ENCODE measurements at regions not wholly inside any gene's neighbourhood (a gene's known extent, or its start where the extent isn't known, plus 50 kb on each side); places are given as distances from the start of the nearest gene placed in this dataset.

GRCh38 chr5:18244309-18244708 is 610.0 kb downstream of the TAF11L14 start:
- H3K9me2 ChIP-seq (replicated peaks; ENCODE audit: control insufficient read depth, low read length), result no peaks in the 10 kb centered on the region
- no peaks in the 10 kb centered on the region for H3K79me2 ChIP-seq (ENCODE audit: control insufficient read depth, low read length)
- no peak overlapping the region for H3K27ac ChIP-seq (ENCODE audit: low read depth, low read length)
- no peaks in the 10 kb centered on the region for H3K27me3 ChIP-seq (ENCODE audit: control insufficient read depth, low read length)
- H3K9me3 ChIP-seq (ENCODE audit: control insufficient read depth, insufficient read depth, low read length), result no peaks in the 10 kb centered on the region
- no peaks in the 10 kb centered on the region for H3F3A ChIP-seq (ENCODE audit: control insufficient read depth, insufficient read depth)
- H3K4me2 ChIP-seq (ENCODE audit: low read length), result no peak overlapping the region
- no peaks in the 10 kb centered on the region for H3K36me3 ChIP-seq (ENCODE audit: control insufficient read depth, low read length)
- TF ChIP-seq CTCF (IDR thresholded peaks at IDR 0.05; ENCODE audit: low read depth, low read length, poor library complexity, severe bottlenecking), result no peak
- TF ChIP-seq EZH2phosphoT487 (IDR thresholded peaks at IDR 0.05; ENCODE audit: borderline replicate concordance, low read length), result no peak
- no peak overlapping the region for H3K4me3 ChIP-seq (ENCODE audit: low read length)
- no peaks in the 10 kb centered on the region for H4K20me1 ChIP-seq (ENCODE audit: control insufficient read depth, insufficient read depth, low read depth, low read length)
- H3K4me1 ChIP-seq (ENCODE audit: control insufficient read depth, low read length), result no peaks in the 10 kb centered on the region

GRCh38 chr5:18252559-18252958 is 618.3 kb downstream of the TAF11L14 start:
- no peak overlapping the region for H3K4me2 ChIP-seq (ENCODE audit: low read length)
- H3K4me3 ChIP-seq (ENCODE audit: low read length), result no peak overlapping the region
- H3K9me2 ChIP-seq (replicated peaks; ENCODE audit: control insufficient read depth, low read length), result no peaks in the 10 kb centered on the region
- no peaks in the 10 kb centered on the region for H3K79me2 ChIP-seq (ENCODE audit: control insufficient read depth, low read length)
- peaks cover 7% of the 10 kb centered on the region; the same call in 1 of the 2 replicates for H3K9me3 ChIP-seq (ENCODE audit: control insufficient read depth, insufficient read depth, low read length)
- no peak for TF ChIP-seq CTCF (IDR thresholded peaks at IDR 0.05; ENCODE audit: low read depth, low read length, poor library complexity, severe bottlenecking)
- TF ChIP-seq EZH2phosphoT487 (IDR thresholded peaks at IDR 0.05; ENCODE audit: borderline replicate concordance, low read length), result no peak
- H4K20me1 ChIP-seq (ENCODE audit: control insufficient read depth, insufficient read depth, low read depth, low read length), result no peaks in the 10 kb centered on the region
- H3K4me1 ChIP-seq (ENCODE audit: control insufficient read depth, low read length), result no peaks in the 10 kb centered on the region
- no peaks in the 10 kb centered on the region for H3F3A ChIP-seq (ENCODE audit: control insufficient read depth, insufficient read depth)
- H3K36me3 ChIP-seq (ENCODE audit: control insufficient read depth, low read length), result no peaks in the 10 kb centered on the region
- no peaks in the 10 kb centered on the region for H3K27me3 ChIP-seq (ENCODE audit: control insufficient read depth, low read length)
- H3K27ac ChIP-seq (ENCODE audit: low read depth, low read length), result no peak overlapping the region

- Histone ChIP-seq H3K4me2 (ENCODE audit: low read length) (no peak overlapping the region), H3K9me3 (ENCODE audit: control insufficient read depth, insufficient read depth, low read length) (no peaks in the 10 kb centered on the region)
These were observed 630.0 kb downstream of the TAF11L14 start for GRCh38 chr5:18264126-18264882.

More at GRCh38 chr5:18264126-18264882, 630.0 kb downstream of the TAF11L14 start:
- Histone ChIP-seq H3F3A (ENCODE audit: control insufficient read depth, insufficient read depth) (no peaks in the 10 kb centered on the region), H3K4me1 (ENCODE audit: control insufficient read depth, low read length) (no peaks in the 10 kb centered on the region), H3K27me3 (ENCODE audit: control insufficient read depth, low read length) (no peaks in the 10 kb centered on the region), H3K4me3 (ENCODE audit: low read length) (no peak overlapping the region), H3K9me2 (replicated peaks; ENCODE audit: control insufficient read depth, low read length) (no peaks in the 10 kb centered on the region), H3K79me2 (ENCODE audit: control insufficient read depth, low read length) (no peaks in the 10 kb centered on the region), H3K27ac (ENCODE audit: low read depth, low read length) (no peak overlapping the region), H3K36me3 (ENCODE audit: control insufficient read depth, low read length) (no peaks in the 10 kb centered on the region), H4K20me1 (ENCODE audit: control insufficient read depth, insufficient read depth, low read depth, low read length) (no peaks in the 10 kb centered on the region)
- no peak for TF ChIP-seq CTCF (IDR thresholded peaks at IDR 0.05; ENCODE audit: low read depth, low read length, poor library complexity, severe bottlenecking)
- no peak for TF ChIP-seq EZH2phosphoT487 (IDR thresholded peaks at IDR 0.05; ENCODE audit: borderline replicate concordance, low read length)
